Lower leg skin (tissue), 3 donors: ENCODE measurements at regions not wholly inside any gene's neighbourhood (a gene's known extent, or its start where the extent isn't known, plus 50 kb on each side); places are given as distances from the start of the nearest gene placed in this dataset.

Experiments used
- CTCF ChIP-seq, 3 donors: fragments of 450-650 bp; IDR thresholded peaks; one replicate each; pipeline ENCODE4 v1.5.1; 2016; ENCODE audit warnings: antibody characterized with exemption in 3 of 3, mild to moderate bottlenecking in 3 of 3, moderate library complexity in 2 of 3
- POLR2A ChIP-seq, 2 donors: fragments of 450-650 bp; IDR thresholded peaks; one replicate each; pipeline ENCODE4 v1.6.1; 2016 to 2017; ENCODE audit warnings: antibody characterized with exemption in 2 of 2, mild to moderate bottlenecking in 1 of 2, moderate library complexity in 1 of 2

- no peak for TF ChIP-seq CTCF (IDR thresholded peaks at IDR 0.05)
- TF ChIP-seq POLR2A (IDR thresholded peaks at IDR 0.05) = no peak
Measured at GRCh38 chr22:27672721-27673418, 128.7 kb downstream of the MN1 start.
